H9 (cell line): ENCODE measurements at regions not wholly inside any gene's neighbourhood (a gene's known extent, or its start where the extent isn't known, plus 50 kb on each side); places are given as distances from the start of the nearest gene placed in this dataset.
"Not testable (repeated sequence)": the region's sequence is repeated elsewhere in the genome, so short reads cannot be mapped to it uniquely, and the experiment has no call there.

Experiments
- DNase-seq: peaks from one replicate; pipeline ENCODE4 v3.0.0-alpha.2; 2017
- H2AFZ ChIP-seq: one replicate; pipeline ENCODE4 v1.6.1; 2013; ENCODE audit warnings: mild to moderate bottlenecking, low read length, control low read depth, moderate library complexity
- H2AK5ac ChIP-seq: 2 replicates; pipeline ENCODE4 v1.6.1; 2013; ENCODE audit warnings: low read length, control low read depth, mixed read lengths; ENCODE audit not compliant: insufficient read length
- H2BK120ac ChIP-seq: one replicate; pipeline ENCODE4 v1.6.1; 2013; ENCODE audit warnings: low read depth, mild to moderate bottlenecking, low read length, control low read depth, inconsistent platforms; ENCODE audit not compliant: poor library complexity, severe bottlenecking
- H2BK12ac ChIP-seq: 2 replicates; pipeline ENCODE4 v1.6.1; 2013; ENCODE audit warnings: low read length, control low read depth, mixed read lengths, low read depth; ENCODE audit not compliant: insufficient read length
- H2BK15ac ChIP-seq: 2 replicates; pipeline ENCODE4 v1.6.1; 2013; ENCODE audit warnings: low read depth, low read length, control low read depth
- H2BK20ac ChIP-seq: one replicate; pipeline ENCODE4 v1.6.1; 2013; ENCODE audit warnings: low read depth, mild to moderate bottlenecking, low read length, control low read depth, inconsistent platforms; ENCODE audit not compliant: poor library complexity, severe bottlenecking
- H2BK5ac ChIP-seq: 2 replicates; pipeline ENCODE4 v1.6.1; 2013; ENCODE audit warnings: low read length, control low read depth, mixed read lengths; ENCODE audit not compliant: insufficient read length
- H3K14ac ChIP-seq: 2 replicates; pipeline ENCODE4 v1.6.1; 2013; ENCODE audit warnings: low read length, control low read depth; ENCODE audit not compliant: insufficient read depth
- H3K18ac ChIP-seq: 2 replicates; pipeline ENCODE4 v1.6.1; 2013; ENCODE audit warnings: low read depth, mild to moderate bottlenecking, mixed read lengths, low read length, control low read depth; ENCODE audit not compliant: insufficient read length
- H3K23ac ChIP-seq: 2 replicates; pipeline ENCODE4 v1.6.1; 2013; ENCODE audit warnings: low read length, control low read depth, mixed read lengths, low read depth; ENCODE audit not compliant: insufficient read length
- H3K23me2 ChIP-seq: 2 replicates; pipeline ENCODE4 v1.6.1; 2013; ENCODE audit warnings: low read depth, mild to moderate bottlenecking, mixed read lengths, low read length, control low read depth; ENCODE audit not compliant: insufficient read length, poor library complexity, severe bottlenecking
- H3K27ac ChIP-seq: 2 replicates; pipeline ENCODE4 v1.5.1; 2013; ENCODE audit warnings: low read length, control low read depth, mixed read lengths, low read depth; ENCODE audit not compliant: insufficient read length
- H3K27me3 ChIP-seq: 2 replicates; pipeline ENCODE4 v1.6.1; 2013; ENCODE audit warnings: low read length, control low read depth, inconsistent platforms; ENCODE audit not compliant: insufficient read depth
- H3K4ac ChIP-seq: 2 replicates; pipeline ENCODE4 v1.6.1; 2013; ENCODE audit warnings: low read depth, mild to moderate bottlenecking, control low read depth, inconsistent platforms, low read length, moderate library complexity
- H3K4me1 ChIP-seq: 2 replicates; pipeline ENCODE4 v1.6.1; 2013; ENCODE audit warnings: low read length, control low read depth, inconsistent platforms; ENCODE audit not compliant: insufficient read depth
- H3K4me2 ChIP-seq: 2 replicates; pipeline ENCODE4 v1.6.1; 2013; ENCODE audit warnings: low read length, control low read depth, mixed read lengths; ENCODE audit not compliant: insufficient read length, insufficient read depth
- H3K56ac ChIP-seq: 2 replicates; pipeline ENCODE4 v1.6.1; 2013; ENCODE audit warnings: low read depth, mild to moderate bottlenecking, mixed read lengths, low read length, control low read depth; ENCODE audit not compliant: insufficient read length
- H3K79me1 ChIP-seq: 2 replicates; pipeline ENCODE4 v1.6.1; 2013; ENCODE audit warnings: low read depth, mild to moderate bottlenecking, moderate library complexity, low read length, control low read depth, inconsistent platforms; ENCODE audit not compliant: insufficient read depth, poor library complexity, severe bottlenecking
- H3K79me2 ChIP-seq: 2 replicates; pipeline ENCODE4 v1.6.1; 2013; ENCODE audit warnings: low read length, control low read depth, inconsistent platforms; ENCODE audit not compliant: insufficient read depth
- H3K9ac ChIP-seq: 2 replicates; pipeline ENCODE4 v1.6.1; 2013; ENCODE audit warnings: low read length, control low read depth, mixed read lengths; ENCODE audit not compliant: insufficient read length; ENCODE audit errors: extremely low read depth
- H3K9me3 ChIP-seq: one replicate; pipeline ENCODE4 v1.6.1; 2013; ENCODE audit warnings: low read depth, low read length, inconsistent platforms; ENCODE audit not compliant: control insufficient read depth
- H3T11ph ChIP-seq: one replicate; pipeline ENCODE4 v1.6.1; 2013; ENCODE audit warnings: mild to moderate bottlenecking, low read length, control low read depth, inconsistent platforms
- H4K20me1 ChIP-seq: one replicate; pipeline ENCODE4 v1.6.1; 2013; ENCODE audit not compliant: control insufficient read depth, insufficient read length, insufficient read depth
- H4K5ac ChIP-seq: 2 replicates; pipeline ENCODE4 v1.6.1; 2013; ENCODE audit warnings: low read depth, mild to moderate bottlenecking, mixed read lengths, low read length, control low read depth; ENCODE audit not compliant: insufficient read length
- H4K8ac ChIP-seq: replicated peaks from 2 replicates; pipeline ENCODE4 v1.6.1; 2013; ENCODE audit warnings: low read length, control low read depth, mixed read lengths, low read depth; ENCODE audit not compliant: insufficient read length
- H4K91ac ChIP-seq: 2 replicates; pipeline ENCODE4 v1.6.1; 2013; ENCODE audit warnings: low read depth, mild to moderate bottlenecking, moderate library complexity, mixed read lengths, low read length, control low read depth; ENCODE audit not compliant: insufficient read length
- H3K27ac Mint-ChIP-seq, 3 experiments: 2 replicates in 2 of 3; 3 replicates in 1 of 3; pipeline ENCODE4 v1.8.0; 2020 to 2021; ENCODE audit warnings: mixed read lengths in 3 of 3, mild to moderate bottlenecking in 1 of 3, moderate library complexity in 1 of 3
- H3K27me3 Mint-ChIP-seq: 2 replicates; pipeline ENCODE4 v1.8.0; 2021; ENCODE audit warnings: low read depth, mild to moderate bottlenecking, moderate library complexity, mixed read lengths
- H3K36me3 Mint-ChIP-seq, 3 experiments: 2 replicates in 2 of 3; 3 replicates in 1 of 3; pipeline ENCODE4 v1.8.0; 2020 to 2021; ENCODE audit warnings: low read depth in 3 of 3, mixed read lengths in 3 of 3; ENCODE audit not compliant: insufficient read depth in 1 of 3
- H3K4me1 Mint-ChIP-seq, 2 experiments: 2 replicates each; pipeline ENCODE4 v1.8.0; 2020; ENCODE audit warnings: mixed read lengths in 2 of 2
- H3K4me3 Mint-ChIP-seq, 2 experiments: 2 replicates in 1 of 2; 3 replicates in 1 of 2; pipeline ENCODE4 v1.8.0; 2020 to 2021; ENCODE audit warnings: mild to moderate bottlenecking in 2 of 2, mixed read lengths in 2 of 2, moderate library complexity in 1 of 2
- H3K9me3 Mint-ChIP-seq, 2 experiments: 2 replicates in 1 of 2; 3 replicates in 1 of 2; pipeline ENCODE4 v1.8.0; 2020; ENCODE audit warnings: mild to moderate bottlenecking in 2 of 2, mixed read lengths in 2 of 2, moderate library complexity in 1 of 2
- CTCF ChIP-seq: fragments of 200-600 bp; sonication (generic); conservative IDR thresholded peaks from 3 replicates; pipeline ENCODE4 v1.8.0; 2021; ENCODE audit warnings: antibody characterized with exemption, mild to moderate bottlenecking
- WGBS: extraction: QIAGEN DNeasy Blood & Tissue Kit; methylation state at CpG from one replicate; pipeline ENCODE4 v1.1.7; 2013; ENCODE audit warnings: missing lambda C conversion rate, low lambda C conversion rate, mixed read lengths; ENCODE audit not compliant: insufficient read length; ENCODE audit errors: extremely low coverage; 5-methylcytosine and 5-hydroxymethylcytosine counted together

GRCh38 chr16:16578701-16579100, 199.8 kb downstream of the NPIPA7 start:
- H4K8ac ChIP-seq = no peak overlapping the region
- no peak for DNase-seq
- no peaks in the 10 kb centered on the region for H3K23me2 ChIP-seq
- H2BK15ac ChIP-seq = no peak overlapping the region
- H2BK120ac ChIP-seq = no peak overlapping the region
- H2AK5ac ChIP-seq = no peak overlapping the region
- no peak overlapping the region for H3K18ac ChIP-seq
- peaks cover 0 to 8% of the 10 kb centered on the region in 2 experiments; a peak in 4 of 5 replicates for H3K9me3 Mint-ChIP-seq
- H3K4ac ChIP-seq = no peak overlapping the region
- no peak overlapping the region for H4K5ac ChIP-seq
- no peak overlapping the region for H2BK5ac ChIP-seq
- no peaks in the 10 kb centered on the region for H3K9me3 ChIP-seq
- H3K4me3 Mint-ChIP-seq = no peak overlapping the region
- WGBS = no CpG with 5 or more reads among the region's 5 CpGs
- no peak overlapping the region for H3K27ac ChIP-seq
- no peak overlapping the region for H3T11ph ChIP-seq
- H3K4me2 ChIP-seq = no peak overlapping the region
- no peak for TF ChIP-seq CTCF
- no peaks in the 10 kb centered on the region for H3K79me2 ChIP-seq
- no peak overlapping the region for H3K56ac ChIP-seq
- H3K27me3 Mint-ChIP-seq = no peaks in the 10 kb centered on the region; the same call in 1 of the 2 replicates
- H4K91ac ChIP-seq = no peak overlapping the region
- H2BK20ac ChIP-seq = no peak overlapping the region
- no peak overlapping the region for H2BK12ac ChIP-seq
- no peaks in the 10 kb centered on the region for H4K20me1 ChIP-seq
- 0 out of 4 replicates have a peak, but pooled peaks cover 0 to 3% of the 10 kb centered on the region in 2 experiments for H3K4me1 Mint-ChIP-seq
- no peaks in the 10 kb centered on the region for H3K4me1 ChIP-seq
- no peak overlapping the region for H3K9ac ChIP-seq
- H3K23ac ChIP-seq = no peak overlapping the region
- H3K14ac ChIP-seq = no peak overlapping the region
- no peak overlapping the region for H3K27ac Mint-ChIP-seq
- H3K79me1 ChIP-seq = no peaks in the 10 kb centered on the region
- peaks cover 0 to 4% (median 0%) of the 10 kb centered on the region in 3 experiments; a peak in 2 of 7 replicates for H3K36me3 Mint-ChIP-seq
- no peaks in the 10 kb centered on the region for H3K27me3 ChIP-seq
- H2AFZ ChIP-seq = no peak overlapping the region

- H4K91ac ChIP-seq, H3K27me3 Mint-ChIP-seq, H3K4ac ChIP-seq, H2AFZ ChIP-seq, H3K18ac ChIP-seq, H3K27ac Mint-ChIP-seq, H3K9me3 Mint-ChIP-seq, H3K56ac ChIP-seq, H4K8ac ChIP-seq, H3K79me2 ChIP-seq, H2BK12ac ChIP-seq, H3K36me3 Mint-ChIP-seq, H3K23me2 ChIP-seq, H2BK20ac ChIP-seq, H3K79me1 ChIP-seq, H3K4me2 ChIP-seq, H2BK15ac ChIP-seq, H2BK120ac ChIP-seq, H2AK5ac ChIP-seq, H3K4me3 Mint-ChIP-seq, H3K27me3 ChIP-seq, H3T11ph ChIP-seq, H3K9ac ChIP-seq, H3K27ac ChIP-seq, H3K14ac ChIP-seq, H3K4me1 ChIP-seq, DNase-seq, H2BK5ac ChIP-seq, H4K5ac ChIP-seq, H3K9me3 ChIP-seq, H4K20me1 ChIP-seq, H3K4me1 Mint-ChIP-seq, H3K23ac ChIP-seq: not testable (repeated sequence)
- WGBS = no CpG with 5 or more reads among the region's 7 CpGs
Measured at GRCh38 chr16:16582916-16583315, 204.0 kb downstream of the NPIPA7 start.
